ENCODE measurements at regions not wholly inside any gene's neighbourhood (a gene's known extent, or its start where the extent isn't known, plus 50 kb on each side); places are given as distances from the start of the nearest gene placed in this dataset.

- Histone ChIP-seq H3K4me1 (no peaks in the 10 kb centered on the region), H3K27ac (no peak overlapping the region), H3K4me3 (no peak overlapping the region), H3K27me3 (ENCODE audit: insufficient read depth in 3 of 3, low read length in 2 of 3) (no peaks in the 10 kb centered on the region), H3K9me3 (no peaks in the 10 kb centered on the region), H3K36me3 (ENCODE audit: insufficient read depth in 1 of 2, low read depth in 1 of 2) (no peaks in the 10 kb centered on the region)
- no peak for TF ChIP-seq CTCF (IDR thresholded peaks at IDR 0.05)
- DNase-seq (no peak), ATAC-seq (no peak)
- intact Hi-C loops (cut with DNase I): no loop called here
- WGBS, 3 donors: 56 to 59% (median 59%) methylated on average over 4 of the region's 4 CpGs
Measured at GRCh38 chr2:168401048-168401556, 55.0 kb upstream of the CERS6 start.

GRCh38 chr2:168401771-168402170 is 54.3 kb upstream of the CERS6 start:
- H3K27me3 ChIP-seq (ENCODE audit: insufficient read depth in 3 of 3, low read length in 2 of 3): no peaks in the 10 kb centered on the region
- H3K27ac ChIP-seq: no peak overlapping the region
- intact Hi-C loops (cut with DNase I): no loop called here
- H3K9me3 ChIP-seq: no peaks in the 10 kb centered on the region
- no peak for DNase-seq
- H3K36me3 ChIP-seq (ENCODE audit: insufficient read depth in 1 of 2, low read depth in 1 of 2): no peaks in the 10 kb centered on the region
- ATAC-seq: no peak
- no peak for TF ChIP-seq CTCF (IDR thresholded peaks at IDR 0.05)
- no peak overlapping the region for H3K4me3 ChIP-seq
- 75 to 84% (median 83%) methylated on average over 1 of the region's 1 CpG for WGBS, 3 donors
- H3K4me1 ChIP-seq: no peaks in the 10 kb centered on the region

DNA sequence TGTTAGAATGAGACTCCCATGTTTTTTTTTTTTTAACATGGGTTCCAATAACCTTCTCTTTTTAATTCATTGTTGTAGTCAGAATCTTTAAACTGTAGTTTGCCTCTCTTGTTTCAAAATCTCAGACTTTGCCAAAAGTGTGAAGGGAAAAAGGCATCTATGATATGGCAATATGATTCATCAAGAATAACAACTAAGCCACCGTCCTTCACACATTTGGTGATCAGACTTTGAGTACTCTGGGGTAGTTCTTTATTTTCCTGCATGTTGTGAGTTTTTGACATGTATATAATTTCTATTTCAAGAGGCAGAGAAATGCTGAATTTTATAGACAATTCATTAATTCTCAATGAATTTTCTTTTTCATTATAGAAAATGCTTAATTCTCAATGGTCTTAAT is 53.5 kb upstream of the CERS6 start:
- no peaks in the 10 kb centered on the region for H3K36me3 ChIP-seq (ENCODE audit: insufficient read depth in 1 of 2, low read depth in 1 of 2)
- ATAC-seq: no peak
- H3K4me3 ChIP-seq: no peak overlapping the region
- no peaks in the 10 kb centered on the region for H3K4me1 ChIP-seq
- DNase-seq: no peak
- intact Hi-C loops (cut with DNase I): no loop called here
- H3K27me3 ChIP-seq (ENCODE audit: insufficient read depth in 3 of 3, low read length in 2 of 3): peaks cover 0 to 1% (median 0%) of the 10 kb centered on the region in 3 donors
- 88 to 90% (median 89%) methylated on average over 1 of the region's 1 CpG for WGBS, 3 donors
- H3K27ac ChIP-seq: no peak overlapping the region
- no peak for TF ChIP-seq CTCF (IDR thresholded peaks at IDR 0.05)
- peaks cover 2% of the 10 kb centered on the region for H3K9me3 ChIP-seq

GRCh38 chr2:168403736-168404135 is 52.3 kb upstream of the CERS6 start:
- ATAC-seq: no peak
- Histone ChIP-seq H3K27ac (no peak overlapping the region), H3K27me3 (ENCODE audit: insufficient read depth in 3 of 3, low read length in 2 of 3) (peaks cover 0 to 2% (median 0%) of the 10 kb centered on the region in 3 donors), H3K9me3 (peaks cover 7% of the 10 kb centered on the region), H3K4me3 (no peak overlapping the region), H3K36me3 (ENCODE audit: insufficient read depth in 1 of 2, low read depth in 1 of 2) (no peaks in the 10 kb centered on the region), H3K4me1 (no peaks in the 10 kb centered on the region)
- intact Hi-C loops (cut with DNase I): no loop called here
- no peak for DNase-seq
- no peak for TF ChIP-seq CTCF (IDR thresholded peaks at IDR 0.05)
- 53 to 72% (median 70%) methylated on average over 2 of the region's 2 CpGs for WGBS, 3 donors

DNA sequence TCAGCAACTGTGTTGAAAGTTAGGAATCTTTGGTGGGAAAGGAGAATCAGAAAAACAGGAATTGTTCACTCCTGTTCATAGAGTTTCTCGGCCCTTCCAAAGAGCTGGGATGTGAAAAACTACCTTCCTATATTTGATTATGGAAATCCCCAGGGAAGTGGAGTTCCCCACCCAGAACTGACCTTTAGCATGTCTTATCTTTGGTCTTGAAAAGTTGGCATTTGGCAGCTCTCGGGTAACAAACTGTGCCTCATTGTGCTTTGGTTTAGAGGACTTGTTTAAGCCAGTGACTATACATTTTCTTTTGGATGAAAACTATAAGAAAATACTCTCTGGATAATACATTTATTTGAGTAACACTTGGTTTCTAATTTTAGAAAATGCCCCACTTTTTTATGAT is 51.3 kb upstream of the CERS6 start:
- Histone ChIP-seq H3K27me3 (ENCODE audit: insufficient read depth in 3 of 3, low read length in 2 of 3) (peaks cover 0 to 2% (median 0%) of the 10 kb centered on the region in 3 donors), H3K27ac (no peak overlapping the region), H3K4me3 (no peak overlapping the region), H3K9me3 (peaks cover 7% of the 10 kb centered on the region), H3K36me3 (ENCODE audit: insufficient read depth in 1 of 2, low read depth in 1 of 2) (no peaks in the 10 kb centered on the region), H3K4me1 (no peaks in the 10 kb centered on the region)
- no peak for DNase-seq
- 71 to 78% (median 78%) methylated on average over 2 of the region's 2 CpGs for WGBS, 3 donors
- ATAC-seq: no peak
- no peak for TF ChIP-seq CTCF (IDR thresholded peaks at IDR 0.05)
- intact Hi-C loops (cut with DNase I): no loop called here
